WTC11 (cell line): ENCODE measurements at regions not wholly inside any gene's neighbourhood (a gene's known extent, or its start where the extent isn't known, plus 50 kb on each side); places are given as distances from the start of the nearest gene placed in this dataset.
"Not testable (repeated sequence)": the region's sequence is repeated elsewhere in the genome, so short reads cannot be mapped to it uniquely, and the experiment has no call there.

Experiments
- ATAC-seq: fragments of 200-7000 bp; cut with Tn5 transposase; 2 replicates; pipeline ENCODE4 v1.10.0; 2021; ENCODE audit warnings: mild to moderate bottlenecking, moderate library complexity
- CTCF ChIA-PET: fragments of 300-600 bp; sonication (Branson Sonifier 250); formaldehyde crosslinking; loops from one replicate; lab custom pipeline; 2021; ENCODE audit warnings: antibody characterized with exemption; lab: Charles Lee
- POLR2A ChIA-PET: fragments of 350-600 bp; sonication (Branson Sonifier 250); formaldehyde crosslinking; loops from one replicate; lab custom pipeline; 2021; ENCODE audit warnings: antibody characterized with exemption; lab: Charles Lee
- DNase-seq: peaks from one replicate; pipeline ENCODE4 v3.0.0; 2021; ENCODE audit warnings: low spot score
- H3K27ac Mint-ChIP-seq: 2 replicates; pipeline ENCODE4 v1.8.0; 2021; ENCODE audit warnings: mixed read lengths
- H3K27me3 Mint-ChIP-seq: 2 replicates; pipeline ENCODE4 v1.8.0; 2021; ENCODE audit warnings: low read depth, mild to moderate bottlenecking, moderate library complexity, mixed read lengths
- H3K36me3 Mint-ChIP-seq: 2 replicates; pipeline ENCODE4 v1.8.0; 2021; ENCODE audit warnings: mixed read lengths
- H3K4me1 Mint-ChIP-seq: 2 replicates; pipeline ENCODE4 v1.8.0; 2022; ENCODE audit warnings: mixed read lengths
- H3K4me3 Mint-ChIP-seq: 2 replicates; pipeline ENCODE4 v1.8.0; 2021; ENCODE audit warnings: mild to moderate bottlenecking, moderate library complexity, mixed read lengths
- H3K9me3 Mint-ChIP-seq: 2 replicates; pipeline ENCODE4 v1.8.0; 2021; ENCODE audit warnings: mixed read lengths
- E2F1 ChIP-seq: sonication (generic); formaldehyde crosslinking; IDR thresholded peaks from 2 replicates; pipeline ENCODE4 v1.8.0; 2022; ENCODE audit warnings: mild to moderate bottlenecking, missing genetic modification reagents
- ELF4 ChIP-seq: sonication (generic); formaldehyde crosslinking; IDR thresholded peaks from 2 replicates; pipeline ENCODE4 v1.8.1; 2022; ENCODE audit warnings: low read depth, mild to moderate bottlenecking, moderate library complexity, missing genetic modification reagents
- ERG ChIP-seq: fragments of 250-450 bp; sonication (Bioruptor Pico); IDR thresholded peaks from 2 replicates; pipeline ENCODE4 v1.8.0; 2021; ENCODE audit warnings: mild to moderate bottlenecking
- FOXP1 ChIP-seq: sonication (generic); formaldehyde crosslinking; IDR thresholded peaks from 2 replicates; pipeline ENCODE4 v1.8.0; 2022; ENCODE audit warnings: missing genetic modification reagents, mild to moderate bottlenecking, moderate library complexity, borderline replicate concordance
- GTF2I ChIP-seq: fragments of 250-450 bp; sonication (Bioruptor Pico); conservative IDR thresholded peaks from 2 replicates; pipeline ENCODE4 v1.4.0; 2021; ENCODE audit warnings: mild to moderate bottlenecking
- IRF1 ChIP-seq: sonication (generic); formaldehyde crosslinking; IDR thresholded peaks from 2 replicates; pipeline ENCODE4 v1.8.0; 2023; ENCODE audit warnings: missing genetic modification reagents
- PREB ChIP-seq: sonication (generic); formaldehyde crosslinking; IDR thresholded peaks from 2 replicates; pipeline ENCODE4 v1.8.1; 2022; ENCODE audit warnings: mild to moderate bottlenecking, missing genetic modification reagents, moderate library complexity, borderline replicate concordance
- USF1 ChIP-seq: sonication (generic); formaldehyde crosslinking; IDR thresholded peaks from 2 replicates; pipeline ENCODE4 v1.8.0; 2022; ENCODE audit warnings: mild to moderate bottlenecking, missing genetic modification reagents
- ZBTB43 ChIP-seq: sonication (generic); formaldehyde crosslinking; IDR thresholded peaks from 2 replicates; pipeline ENCODE4 v1.8.1; 2023; ENCODE audit warnings: mild to moderate bottlenecking, missing genetic modification reagents
- ZMAT4 ChIP-seq: fragments of 250-450 bp; sonication (Bioruptor Pico); IDR thresholded peaks from 2 replicates; pipeline ENCODE4 v1.9.0; 2021; ENCODE audit warnings: mild to moderate bottlenecking
- ZNF263 ChIP-seq: sonication (generic); formaldehyde crosslinking; IDR thresholded peaks from 2 replicates; pipeline ENCODE4 v1.8.1; 2022; ENCODE audit warnings: low read depth, mild to moderate bottlenecking, moderate library complexity, missing genetic modification reagents
- ZNF396 ChIP-seq: fragments of 250-450 bp; sonication (Bioruptor Pico); IDR thresholded peaks from 2 replicates; pipeline ENCODE4 v1.8.0; 2021; ENCODE audit warnings: mild to moderate bottlenecking, moderate library complexity, borderline replicate concordance
- ZNF423 ChIP-seq: fragments of 250-450 bp; sonication (Bioruptor Pico); IDR thresholded peaks from 2 replicates; pipeline ENCODE4 v2.1.2; 2022; ENCODE audit warnings: mild to moderate bottlenecking, moderate library complexity
- ZNF512 ChIP-seq: sonication (generic); formaldehyde crosslinking; IDR thresholded peaks from 2 replicates; pipeline ENCODE4 v1.8.1; 2022; ENCODE audit warnings: missing genetic modification reagents, borderline replicate concordance
- ZNF532 ChIP-seq: fragments of 250-450 bp; sonication (Bioruptor Pico); IDR thresholded peaks from 2 replicates; pipeline ENCODE4 v1.9.0; 2021; ENCODE audit warnings: mild to moderate bottlenecking, borderline replicate concordance

- peaks cover 23% of the 10 kb centered on the region for H3K36me3 Mint-ChIP-seq
- H3K4me1 Mint-ChIP-seq, POLR2A ChIA-PET, H3K27ac Mint-ChIP-seq, H3K9me3 Mint-ChIP-seq, H3K27me3 Mint-ChIP-seq, DNase-seq, ATAC-seq, H3K4me3 Mint-ChIP-seq, CTCF ChIA-PET: not testable (repeated sequence)
These were observed 105.8 kb upstream of the GRK3 start for GRCh38 chr22:25458631-25459030.

GRCh38 chr22:25460682-25461081, 103.8 kb upstream of the GRK3 start:
- POLR2A ChIA-PET, H3K4me3 Mint-ChIP-seq, H3K9me3 Mint-ChIP-seq, ATAC-seq, H3K27ac Mint-ChIP-seq, H3K4me1 Mint-ChIP-seq, H3K27me3 Mint-ChIP-seq, CTCF ChIA-PET, DNase-seq: not testable (repeated sequence)
- peaks cover 18% of the 10 kb centered on the region for H3K36me3 Mint-ChIP-seq

GRCh38 chr22:25461301-25461700, 103.2 kb upstream of the GRK3 start:
- Mint-ChIP-seq H3K4me1 (no peaks in the 10 kb centered on the region), H3K27me3 (no peaks in the 10 kb centered on the region), H3K9me3 (no peaks in the 10 kb centered on the region), H3K36me3 (peaks cover 23% of the 10 kb centered on the region), H3K27ac (no peak overlapping the region), H3K4me3 (no peak overlapping the region)
- ChIA-PET CTCF (interaction anchor here (1.0 to 2.0 kb wide), 2 partner anchors 13 to 312 kb away, joined by 6 to 44 read pairs; no protein-coding TSS in a partner anchor), POLR2A (no interaction called here)
- ATAC-seq, result no peak
- DNase-seq, result no peak
- no peak for TF ChIP-seq PREB (CRISPR knock-in tag)
- no peak for TF ChIP-seq ZNF532 (CRISPR knock-in tag)
- TF ChIP-seq ERG (CRISPR knock-in tag), result no peak
- TF ChIP-seq IRF1 (CRISPR knock-in tag), result no peak
- TF ChIP-seq ZNF423 (CRISPR knock-in tag), result no peak
- no peak for TF ChIP-seq ZBTB43 (CRISPR knock-in tag)
- TF ChIP-seq ELF4, result no peak
- no peak for TF ChIP-seq ZNF396 (CRISPR knock-in tag)
- no peak for TF ChIP-seq ZMAT4 (CRISPR knock-in tag)
- no peak for TF ChIP-seq ZNF512 (CRISPR knock-in tag)
- no peak for TF ChIP-seq E2F1 (CRISPR knock-in tag)
- TF ChIP-seq FOXP1 (CRISPR knock-in tag), result no peak
- no peak for TF ChIP-seq GTF2I (CRISPR knock-in tag)
- no peak for TF ChIP-seq USF1 (CRISPR knock-in tag)
- no peak for TF ChIP-seq ZNF263 (CRISPR knock-in tag)
